GM10266 (cell line): ENCODE measurements at regions not wholly inside any gene's neighbourhood (a gene's known extent, or its start where the extent isn't known, plus 50 kb on each side); places are given as distances from the start of the nearest gene placed in this dataset.

Experiments used
- DNase-seq: peaks from one replicate; pipeline ENCODE4 v3.0.0; 2012; ENCODE audit errors: extremely low spot score
- TF ChIP-seq, protein P1 (sequence below): IDR thresholded peaks from 2 replicates; pipeline ENCODE4 v1.5.1; 2012; ENCODE audit warnings: mild to moderate bottlenecking, low read depth; ENCODE audit not compliant: control insufficient read depth, insufficient read depth; ENCODE audit errors: missing control alignments

DNA sequence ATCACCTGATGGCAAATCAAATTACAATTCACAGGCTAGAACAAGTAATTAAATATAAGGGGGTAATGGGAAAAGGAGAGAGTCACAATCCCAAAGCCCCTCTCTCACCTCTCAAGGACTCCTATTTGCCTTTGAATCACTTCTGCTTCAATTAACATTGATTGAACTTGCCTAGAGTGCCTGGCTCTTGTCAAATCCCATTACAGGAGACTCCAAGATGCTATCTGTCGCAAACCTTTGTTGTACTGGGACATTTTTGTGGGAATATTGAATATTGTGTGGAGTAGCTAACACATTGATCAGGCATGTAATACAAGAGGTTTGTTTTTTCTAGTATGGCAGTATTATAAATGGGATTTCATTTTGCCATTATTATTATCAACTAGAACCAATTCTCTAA, 412.8 kb upstream of the AZI2 start:
- TF ChIP-seq, protein P1, sequence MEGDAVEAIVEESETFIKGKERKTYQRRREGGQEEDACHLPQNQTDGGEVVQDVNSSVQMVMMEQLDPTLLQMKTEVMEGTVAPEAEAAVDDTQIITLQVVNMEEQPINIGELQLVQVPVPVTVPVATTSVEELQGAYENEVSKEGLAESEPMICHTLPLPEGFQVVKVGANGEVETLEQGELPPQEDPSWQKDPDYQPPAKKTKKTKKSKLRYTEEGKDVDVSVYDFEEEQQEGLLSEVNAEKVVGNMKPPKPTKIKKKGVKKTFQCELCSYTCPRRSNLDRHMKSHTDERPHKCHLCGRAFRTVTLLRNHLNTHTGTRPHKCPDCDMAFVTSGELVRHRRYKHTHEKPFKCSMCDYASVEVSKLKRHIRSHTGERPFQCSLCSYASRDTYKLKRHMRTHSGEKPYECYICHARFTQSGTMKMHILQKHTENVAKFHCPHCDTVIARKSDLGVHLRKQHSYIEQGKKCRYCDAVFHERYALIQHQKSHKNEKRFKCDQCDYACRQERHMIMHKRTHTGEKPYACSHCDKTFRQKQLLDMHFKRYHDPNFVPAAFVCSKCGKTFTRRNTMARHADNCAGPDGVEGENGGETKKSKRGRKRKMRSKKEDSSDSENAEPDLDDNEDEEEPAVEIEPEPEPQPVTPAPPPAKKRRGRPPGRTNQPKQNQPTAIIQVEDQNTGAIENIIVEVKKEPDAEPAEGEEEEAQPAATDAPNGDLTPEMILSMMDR, result no peak
- DNase-seq, result no peak

DNA sequence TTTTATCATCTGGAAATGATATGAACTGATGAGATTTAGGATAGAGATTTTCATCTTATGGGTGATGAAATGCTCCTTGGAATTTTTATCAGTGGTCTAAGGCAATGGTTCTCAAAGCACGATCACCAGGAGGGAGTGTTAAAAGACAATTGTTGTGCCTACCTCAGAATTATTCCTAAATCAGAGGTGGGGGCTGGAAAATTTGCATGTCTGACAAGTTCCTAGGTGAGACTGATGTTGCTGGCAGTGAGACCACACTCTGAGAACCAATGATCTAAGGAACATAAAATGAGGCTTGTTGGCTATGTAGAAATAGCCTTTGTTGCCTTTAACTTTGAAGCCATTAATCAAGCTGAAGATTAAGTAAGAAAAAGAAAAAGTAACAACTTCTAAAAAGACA, 416.6 kb upstream of the AZI2 start:
- no peak for DNase-seq
- TF ChIP-seq, protein P1, result no peak

DNA sequence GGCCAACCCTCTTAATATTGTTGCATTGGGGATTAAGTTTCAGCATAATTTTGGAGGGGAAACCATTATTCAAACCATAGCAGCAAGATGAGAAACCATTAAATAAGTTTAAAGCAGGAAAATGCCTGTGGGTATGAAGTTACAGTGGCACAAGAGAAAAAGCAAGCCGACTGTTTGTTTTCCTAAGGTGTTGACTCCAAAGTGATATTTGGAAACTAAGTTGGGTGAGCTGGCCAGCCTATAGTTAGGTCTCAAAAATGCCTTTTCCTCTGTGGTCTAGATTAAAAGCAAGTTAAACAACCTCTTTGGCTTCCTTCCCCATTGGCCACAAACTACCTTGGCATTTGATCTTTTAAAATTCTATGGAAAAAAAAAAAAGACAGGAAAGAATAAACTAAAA, 419.8 kb upstream of the AZI2 start:
- TF ChIP-seq, protein P1, result no peak
- no peak for DNase-seq

DNA sequence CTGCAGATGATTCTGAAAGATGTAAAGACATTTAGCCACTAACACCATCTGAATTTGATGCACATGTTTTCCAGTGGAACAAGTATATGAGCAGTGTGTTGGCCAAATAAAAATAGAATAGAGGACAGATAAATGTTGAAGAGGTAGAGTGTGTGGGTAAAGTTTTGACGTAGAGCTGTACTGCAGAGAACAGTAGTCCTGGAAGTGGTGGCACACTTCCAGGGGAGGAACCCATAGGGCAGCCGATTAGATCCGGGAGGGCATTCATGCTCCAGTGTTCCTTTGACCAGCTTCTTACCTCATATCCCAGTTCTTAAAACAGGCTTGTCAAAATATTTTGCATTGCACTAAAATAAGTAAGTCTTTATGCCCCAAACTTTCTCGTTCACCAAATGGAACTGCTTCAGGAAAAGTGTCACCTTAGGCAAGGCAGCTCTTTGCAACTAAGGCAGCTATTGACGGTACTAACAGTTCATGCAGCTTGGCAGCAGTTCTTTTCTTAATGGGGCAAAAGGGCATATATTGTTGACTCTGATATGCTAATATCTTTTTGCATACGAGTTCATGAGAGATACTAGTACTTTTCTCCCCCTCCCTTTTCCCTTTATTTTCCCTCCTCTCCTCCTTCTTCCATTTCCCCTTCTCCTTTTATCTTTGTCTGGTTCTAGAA, 429.3 kb upstream of the AZI2 start:
- no peak for DNase-seq
- TF ChIP-seq, protein P1, result no peak

DNA sequence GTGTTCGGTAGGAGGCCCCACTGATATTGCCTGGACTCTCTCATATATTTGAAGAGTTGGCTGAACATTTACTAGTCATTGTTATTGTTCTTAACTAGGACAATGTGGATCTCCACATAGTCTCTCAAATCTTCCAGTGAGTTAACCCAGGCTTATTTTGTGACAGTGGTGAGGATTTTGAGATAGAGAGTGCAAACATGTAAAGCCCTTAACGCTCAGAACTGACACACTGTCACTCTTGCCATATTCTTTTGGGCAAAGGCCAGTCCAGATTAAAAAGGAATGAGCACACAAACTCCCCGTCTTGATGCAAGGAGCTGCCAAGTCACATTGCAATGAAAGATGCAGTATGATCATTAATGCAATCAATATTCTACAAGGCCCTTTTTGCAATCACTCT, 431.9 kb upstream of the AZI2 start:
- TF ChIP-seq, protein P1, result no peak
- no peak for DNase-seq

DNA sequence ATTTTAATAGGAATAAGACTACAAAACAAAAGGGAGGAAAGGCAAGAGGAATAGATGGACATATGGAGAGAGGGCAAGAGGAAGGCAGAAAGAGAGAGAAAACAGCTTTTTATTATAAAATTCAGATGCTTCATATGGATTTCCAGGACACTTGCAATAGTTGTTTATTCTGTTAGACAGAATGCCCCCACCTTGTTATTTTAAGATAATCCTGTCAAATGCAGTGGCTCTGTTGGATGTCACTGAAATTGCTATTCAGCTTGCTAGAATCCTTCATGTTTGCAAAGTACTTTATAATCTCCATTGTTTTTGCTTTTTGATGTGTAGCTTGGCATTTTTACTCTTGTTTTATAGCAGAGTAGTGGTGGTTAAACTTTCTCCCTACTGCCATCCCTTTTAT, 432.4 kb upstream of the AZI2 start:
- no peak for DNase-seq
- TF ChIP-seq, protein P1, result no peak

DNA sequence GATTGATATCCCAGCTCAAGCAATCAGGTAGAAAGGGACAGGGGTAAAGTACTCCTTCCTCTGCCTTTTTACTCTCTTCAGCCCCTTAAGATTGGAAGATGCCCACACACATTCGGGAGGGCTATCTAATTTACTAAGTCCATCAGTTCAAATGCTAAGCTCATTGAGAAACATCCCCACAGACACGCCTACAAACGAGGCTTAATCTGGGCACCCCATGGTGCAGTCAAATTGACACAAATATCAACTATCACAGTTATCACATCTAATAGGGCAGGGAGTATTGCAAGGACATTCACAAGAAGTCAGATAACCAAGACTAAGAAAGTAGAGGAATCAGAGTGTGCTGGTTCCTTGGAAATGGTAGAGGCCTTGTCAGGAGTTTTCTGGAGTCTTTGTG, 437.8 kb upstream of the AZI2 start:
- DNase-seq, result no peak
- TF ChIP-seq, protein P1, result no peak
